BJ (cell line): ENCODE measurements at regions not wholly inside any gene's neighbourhood (a gene's known extent, or its start where the extent isn't known, plus 50 kb on each side); places are given as distances from the start of the nearest gene placed in this dataset.

Experiments used
- CTCF ChIA-PET: fragments of 350-600 bp; formaldehyde crosslinking; extraction: SDS; loops from one replicate; lab custom pipeline; 2021; ENCODE audit warnings: antibody characterized with exemption, inconsistent platforms; lab: Yijun Ruan, JAX
- POLR2A ChIA-PET: fragments of 300-600 bp; sonication (Branson Sonifier 250); formaldehyde crosslinking; extraction: SDS; loops from one replicate; lab custom pipeline; 2021; ENCODE audit warnings: antibody characterized with exemption; lab: Charles Lee
- DNase-seq: peaks from one replicate; pipeline ENCODE4 v3.0.0-alpha.2; 2011; ENCODE audit warnings: low read depth
- H3K27me3 ChIP-seq: 2 replicates; pipeline ENCODE4 v1.6.0; 2011; ENCODE audit warnings: low read length; ENCODE audit not compliant: control insufficient read depth, insufficient read depth
- H3K36me3 ChIP-seq: 2 replicates; pipeline ENCODE4 v1.5.1; 2011; ENCODE audit warnings: low read length; ENCODE audit not compliant: control insufficient read depth, insufficient read depth
- H3K4me3 ChIP-seq: 2 replicates; pipeline ENCODE4 v1.5.1; 2011; ENCODE audit warnings: low read depth, mild to moderate bottlenecking, control low read depth, low read length
- TF ChIP-seq, protein P1 (sequence below): IDR thresholded peaks from 2 replicates; pipeline ENCODE4 v1.5.1; 2011; ENCODE audit warnings: low read depth, mild to moderate bottlenecking, control low read depth, inconsistent platforms, low read length, moderate library complexity; ENCODE audit not compliant: insufficient read depth

GRCh38 chr12:30030693-30031374, 247.1 kb upstream of the TMTC1 start:
- POLR2A ChIA-PET: no interaction called here
- TF ChIP-seq, protein P1, sequence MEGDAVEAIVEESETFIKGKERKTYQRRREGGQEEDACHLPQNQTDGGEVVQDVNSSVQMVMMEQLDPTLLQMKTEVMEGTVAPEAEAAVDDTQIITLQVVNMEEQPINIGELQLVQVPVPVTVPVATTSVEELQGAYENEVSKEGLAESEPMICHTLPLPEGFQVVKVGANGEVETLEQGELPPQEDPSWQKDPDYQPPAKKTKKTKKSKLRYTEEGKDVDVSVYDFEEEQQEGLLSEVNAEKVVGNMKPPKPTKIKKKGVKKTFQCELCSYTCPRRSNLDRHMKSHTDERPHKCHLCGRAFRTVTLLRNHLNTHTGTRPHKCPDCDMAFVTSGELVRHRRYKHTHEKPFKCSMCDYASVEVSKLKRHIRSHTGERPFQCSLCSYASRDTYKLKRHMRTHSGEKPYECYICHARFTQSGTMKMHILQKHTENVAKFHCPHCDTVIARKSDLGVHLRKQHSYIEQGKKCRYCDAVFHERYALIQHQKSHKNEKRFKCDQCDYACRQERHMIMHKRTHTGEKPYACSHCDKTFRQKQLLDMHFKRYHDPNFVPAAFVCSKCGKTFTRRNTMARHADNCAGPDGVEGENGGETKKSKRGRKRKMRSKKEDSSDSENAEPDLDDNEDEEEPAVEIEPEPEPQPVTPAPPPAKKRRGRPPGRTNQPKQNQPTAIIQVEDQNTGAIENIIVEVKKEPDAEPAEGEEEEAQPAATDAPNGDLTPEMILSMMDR: no peak
- H3K36me3 ChIP-seq: no peaks in the 10 kb centered on the region
- DNase-seq: no peak
- no peak overlapping the region for H3K4me3 ChIP-seq
- H3K27me3 ChIP-seq: no peaks in the 10 kb centered on the region
- CTCF ChIA-PET: no interaction called here

DNA sequence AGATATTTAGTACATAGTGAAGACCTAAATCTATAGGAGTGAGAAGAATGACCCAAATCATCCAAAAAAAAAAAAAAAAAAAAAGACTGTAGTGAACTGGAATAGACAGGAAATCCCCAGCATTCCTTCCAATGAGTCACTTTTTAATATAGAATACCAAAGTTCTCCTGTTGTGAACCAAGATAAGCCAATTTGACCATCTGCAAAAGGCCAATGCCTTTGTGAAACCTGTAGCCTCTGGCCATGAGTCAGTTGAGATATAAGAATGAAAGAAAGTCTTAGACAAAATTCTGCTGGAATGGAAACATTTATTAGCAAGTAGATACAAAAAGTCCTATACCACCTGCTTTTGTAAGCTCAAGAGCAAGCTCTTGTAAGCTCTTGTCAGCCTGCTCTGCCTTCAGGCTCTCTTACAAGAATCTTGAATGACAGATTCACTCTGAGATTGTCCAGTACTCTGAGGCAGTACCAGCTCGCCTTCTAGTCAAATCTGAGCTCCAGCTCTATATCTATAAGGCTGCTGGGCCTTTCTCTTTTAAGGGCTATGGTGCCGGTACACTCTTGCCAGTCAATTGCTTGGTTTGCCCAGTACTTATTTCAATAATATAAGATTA, 243.0 kb upstream of the TMTC1 start:
- ChIA-PET POLR2A (no interaction called here), CTCF (no interaction called here)
- Histone ChIP-seq H3K36me3 (no peaks in the 10 kb centered on the region), H3K4me3 (no peak overlapping the region), H3K27me3 (no peaks in the 10 kb centered on the region)
- TF ChIP-seq, protein P1: no peak
- peak; percentile 44 for DNase-seq

DNA sequence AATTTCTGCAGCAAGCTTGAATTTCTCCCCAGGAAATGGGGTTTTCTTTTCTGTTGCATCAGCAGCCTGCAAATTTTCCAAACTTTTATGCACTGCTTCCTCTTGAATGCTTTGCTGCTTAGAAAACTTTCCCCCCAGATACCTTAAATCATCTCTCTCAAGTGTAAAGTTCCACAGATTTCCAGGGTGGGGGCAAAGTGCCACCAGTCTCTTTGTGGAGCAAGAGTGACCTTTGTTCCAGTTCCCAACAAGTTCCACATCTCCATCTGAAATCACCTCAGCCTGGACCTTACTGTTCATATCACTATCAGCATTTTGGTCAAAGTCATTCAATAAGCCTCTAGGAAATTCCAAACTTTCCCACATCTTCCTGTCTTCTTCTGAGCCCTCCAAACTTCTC, 241.6 kb upstream of the TMTC1 start:
- Histone ChIP-seq H3K36me3 (no peaks in the 10 kb centered on the region), H3K4me3 (no peak overlapping the region), H3K27me3 (no peaks in the 10 kb centered on the region)
- ChIA-PET CTCF (no interaction called here), POLR2A (no interaction called here)
- TF ChIP-seq, protein P1: no peak
- no peak for DNase-seq

- H3K27me3 ChIP-seq: no peaks in the 10 kb centered on the region
- POLR2A ChIA-PET: no interaction called here
- TF ChIP-seq, protein P1: no peak
- DNase-seq: no peak
- H3K4me3 ChIP-seq: no peak overlapping the region
- CTCF ChIA-PET: no interaction called here
- no peaks in the 10 kb centered on the region for H3K36me3 ChIP-seq
These were observed 239.4 kb upstream of the TMTC1 start for GRCh38 chr12:30023186-30023585.

- POLR2A ChIA-PET: no interaction called here
- no peak for DNase-seq
- Histone ChIP-seq H3K4me3 (no peak overlapping the region), H3K36me3 (no peaks in the 10 kb centered on the region), H3K27me3 (no peaks in the 10 kb centered on the region)
- CTCF ChIA-PET: no interaction called here
- TF ChIP-seq, protein P1: no peak
These were observed 237.5 kb upstream of the TMTC1 start for GRCh38 chr12:30021051-30021833.
